Activated effector memory CD4-positive, alpha-beta T cell treated with Interleukin-2 at 50 U/mL for 16 hours (primary cell): ENCODE measurements at regions not wholly inside any gene's neighbourhood (a gene's known extent, or its start where the extent isn't known, plus 50 kb on each side); places are given as distances from the start of the nearest gene placed in this dataset.

Experiments used
- DNase-seq: peaks from one replicate; pipeline ENCODE4 v3.0.0-alpha.2; 2020

DNA sequence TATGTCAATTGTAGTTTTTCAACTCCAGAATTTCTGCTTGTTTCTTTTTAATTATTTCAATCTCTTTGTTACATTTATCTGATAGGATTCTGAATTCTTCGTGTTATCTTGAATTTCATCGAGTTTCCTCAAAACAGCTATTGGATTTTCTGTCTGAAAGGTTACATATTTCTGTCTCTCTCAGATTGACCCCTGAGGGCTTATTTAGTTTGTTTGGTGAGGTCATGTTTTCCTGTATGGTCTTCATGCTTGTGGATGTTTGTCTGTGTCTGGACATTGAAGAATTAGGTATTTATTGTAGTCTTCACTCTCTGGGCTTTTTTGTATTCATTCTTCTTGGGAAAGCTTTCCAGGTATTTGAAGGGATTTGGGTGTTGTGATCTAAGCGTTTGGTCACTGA is 85.6 kb downstream of the SNAPC1 start:
- no peak for DNase-seq

DNA sequence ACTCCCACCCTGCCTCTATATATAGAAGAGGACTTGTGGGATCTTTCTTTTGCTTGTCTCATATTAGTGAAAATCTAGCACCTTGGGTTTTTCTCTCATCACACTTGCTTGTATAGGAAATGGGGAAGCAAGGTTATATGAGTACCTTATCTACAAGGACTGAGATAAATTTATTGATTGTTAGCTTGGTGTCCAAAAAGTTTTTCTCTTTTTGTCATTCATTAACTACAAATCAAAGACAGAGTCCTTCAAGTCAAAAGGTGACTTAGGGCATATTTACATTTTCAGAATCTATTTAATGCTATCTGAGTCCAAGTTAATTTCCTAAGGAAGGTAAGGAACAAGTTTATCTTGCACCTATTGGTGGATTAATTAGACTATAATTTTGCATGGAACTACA is 92.7 kb downstream of the SNAPC1 start:
- DNase-seq, result no peak

DNA sequence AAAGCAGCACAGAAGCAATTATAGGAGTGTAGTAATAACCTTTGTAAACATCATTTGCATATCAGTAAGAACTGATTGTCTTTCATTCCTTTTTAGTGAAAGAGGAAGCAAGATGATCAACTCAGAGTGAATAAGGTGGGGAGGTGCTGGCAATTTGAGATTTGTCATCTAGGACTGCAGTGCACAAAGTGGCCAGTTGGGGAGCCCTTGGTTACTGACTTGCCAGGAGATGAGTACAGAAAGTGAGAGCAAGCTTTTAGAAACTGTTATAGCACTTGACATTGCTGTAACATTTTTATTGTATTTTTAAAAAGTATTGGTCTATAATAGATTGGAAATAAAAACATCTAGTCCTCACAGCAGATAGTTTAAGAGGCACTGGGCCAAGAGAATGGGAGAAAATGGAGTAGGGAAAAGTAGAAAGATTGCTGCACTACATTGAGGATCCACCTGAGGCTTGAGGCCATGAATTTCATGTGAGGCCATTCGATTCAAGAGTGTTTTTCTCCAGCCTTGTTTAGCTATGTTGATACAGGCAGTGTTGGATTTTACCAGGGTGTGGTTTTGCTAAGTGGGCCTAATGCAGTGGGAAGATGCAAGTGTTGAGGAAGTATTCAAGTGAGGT is 98.2 kb downstream of the SNAPC1 start:
- DNase-seq, result peak; percentile 27

- DNase-seq, result no peak
Observed at GRCh38 chr14:61861320-61861865, 99.2 kb downstream of the SNAPC1 start.

- DNase-seq, result no peak
Observed at GRCh38 chr14:61864329-61864898, 102.2 kb downstream of the SNAPC1 start.

DNA sequence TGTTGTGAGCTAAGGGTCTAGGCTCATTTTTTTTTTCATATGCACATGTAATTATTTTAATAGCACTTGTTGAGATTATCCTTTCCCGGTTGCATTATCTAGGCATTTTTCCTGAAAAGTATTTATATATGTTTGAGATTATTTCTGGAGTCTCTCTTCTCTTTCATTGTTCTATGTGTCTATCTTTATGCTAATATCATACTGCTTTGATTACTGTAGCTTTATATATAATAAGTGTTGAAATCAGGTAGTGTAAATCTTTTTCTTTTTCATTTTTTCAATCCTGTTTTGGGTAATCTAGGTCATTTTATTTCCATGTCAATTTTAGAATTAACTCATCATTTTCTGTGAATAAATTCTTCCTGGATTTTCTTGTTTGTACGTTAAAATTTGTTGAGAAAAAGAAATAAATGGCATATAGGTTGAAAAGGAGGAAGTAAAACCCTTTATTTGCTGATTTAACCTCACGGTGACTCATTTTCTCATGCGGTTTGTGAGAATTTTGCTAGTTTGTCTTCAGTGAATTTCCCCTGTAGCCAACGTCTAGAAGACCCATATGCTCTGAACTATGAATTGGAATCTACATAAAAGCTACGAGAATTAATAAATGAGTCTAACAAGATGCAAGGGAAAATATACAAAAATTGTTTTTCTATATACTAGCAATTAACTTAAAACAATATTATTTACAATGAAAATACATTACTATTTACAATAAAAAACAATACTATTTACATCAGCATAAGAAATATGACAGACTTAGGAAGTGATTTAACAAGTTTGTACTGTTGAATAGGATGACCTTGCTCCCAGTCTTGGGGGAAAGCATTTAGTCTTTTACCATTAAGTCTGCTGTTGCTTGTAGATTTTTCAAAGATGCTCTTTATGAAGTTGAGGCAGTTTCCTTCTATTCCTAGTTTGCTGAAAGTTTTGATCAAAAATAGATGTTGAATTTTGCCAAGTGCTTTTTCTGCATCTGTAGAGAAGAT is 105.0 kb downstream of the SNAPC1 start:
- no peak for DNase-seq

DNA sequence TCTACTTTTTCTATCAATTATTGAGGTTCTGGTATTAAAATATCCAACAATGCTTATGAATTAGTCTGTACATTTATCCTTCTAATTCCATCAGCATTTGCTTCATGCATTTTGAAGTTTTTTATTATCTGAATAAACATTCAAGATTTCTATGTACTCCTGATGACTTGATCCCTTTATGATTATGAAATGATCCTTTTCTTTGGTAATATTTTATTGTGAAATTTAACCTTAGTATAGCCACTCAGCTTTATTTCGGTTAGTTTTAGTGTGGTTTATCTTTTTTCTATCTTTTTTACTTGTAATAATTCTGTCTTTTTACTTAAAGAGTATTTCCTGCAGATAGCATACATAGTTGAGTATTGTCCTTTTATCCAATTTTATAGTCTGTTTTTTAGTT is 106.6 kb downstream of the SNAPC1 start:
- DNase-seq, result no peak

DNA sequence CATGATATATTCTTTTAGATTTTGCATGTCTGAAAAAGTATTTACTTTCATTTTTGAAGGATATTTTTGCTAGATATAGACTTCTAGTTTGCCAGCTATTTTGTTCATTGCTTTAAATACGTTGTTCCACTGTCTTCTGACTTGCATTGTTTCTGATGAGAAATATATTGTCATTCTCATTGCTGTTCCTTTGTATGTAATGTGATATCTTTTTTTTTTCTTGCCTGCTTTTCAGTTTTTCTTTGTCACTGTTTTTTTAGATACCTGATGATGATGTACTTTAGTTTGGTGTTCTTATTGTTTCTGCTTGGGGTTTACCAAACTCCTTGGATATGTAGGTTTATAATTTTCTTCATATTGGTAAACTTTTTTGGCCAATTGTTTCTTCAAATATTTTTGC is 107.9 kb downstream of the SNAPC1 start:
- DNase-seq, result no peak

- no peak for DNase-seq
Observed at GRCh38 chr14:61872452-61872851, 110.2 kb downstream of the SNAPC1 start.

DNA sequence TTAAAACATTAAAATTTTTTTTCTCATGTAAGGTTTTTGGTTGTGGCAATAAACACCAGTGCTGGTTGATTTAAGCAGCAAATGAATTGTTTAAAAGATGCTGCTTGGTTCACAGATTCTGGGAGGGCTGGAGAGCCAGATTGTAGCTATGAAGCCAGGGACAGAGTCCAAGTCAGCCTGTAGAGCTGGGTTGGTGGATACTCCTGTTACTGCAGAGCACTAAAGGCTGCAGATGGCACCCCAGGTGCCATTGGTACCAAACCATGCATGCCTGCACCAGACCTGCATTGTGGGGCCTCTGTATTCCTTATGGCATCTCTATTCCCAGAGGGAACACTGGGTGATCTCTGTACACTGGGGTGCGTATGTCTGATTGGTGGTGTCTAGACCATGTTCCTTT is 113.3 kb downstream of the SNAPC1 start:
- DNase-seq, result no peak

GRCh38 chr14:61876362-61877034 is 114.3 kb downstream of the SNAPC1 start:
- no peak for DNase-seq

DNA sequence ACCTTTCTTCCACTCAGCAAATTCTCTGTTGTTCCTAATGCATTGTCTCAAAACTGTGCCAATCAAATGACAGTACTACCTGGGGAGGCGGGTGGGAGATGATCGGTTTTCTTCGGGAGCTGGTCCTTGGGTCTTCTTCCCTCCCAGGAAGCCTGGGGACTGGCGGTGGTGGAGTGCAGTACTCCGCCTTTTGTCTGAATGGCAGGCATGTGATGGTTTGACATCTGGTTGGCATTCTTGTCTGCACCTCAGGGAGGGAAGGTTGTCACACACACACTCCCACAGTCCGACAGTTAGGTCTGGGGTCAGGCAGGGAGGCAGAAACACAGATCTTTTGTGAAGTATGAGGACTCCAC is 114.8 kb downstream of the SNAPC1 start:
- no peak for DNase-seq

DNA sequence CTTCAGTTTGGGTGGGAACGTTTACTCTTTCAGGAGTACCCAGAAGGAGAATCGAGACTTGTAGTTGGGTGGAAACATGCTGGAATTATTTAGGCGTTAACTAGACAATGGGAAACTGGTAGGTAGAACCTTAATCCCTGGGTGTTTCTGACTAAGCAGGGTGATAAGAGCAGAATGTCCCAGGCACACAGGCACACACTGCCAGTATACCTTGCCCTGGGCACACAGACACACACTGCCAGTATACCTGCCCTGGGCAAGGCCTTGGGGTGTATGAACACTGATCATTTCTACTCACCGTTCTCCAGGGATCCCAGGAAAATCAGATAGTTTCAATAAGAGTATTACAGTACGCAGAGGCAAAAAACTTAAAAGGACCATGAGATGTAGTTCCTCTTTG is 115.5 kb downstream of the SNAPC1 start:
- DNase-seq, result no peak

- DNase-seq, result no peak
Observed at GRCh38 chr14:61878931-61879330, 116.7 kb downstream of the SNAPC1 start.

GRCh38 chr14:61881046-61881445 is 118.8 kb downstream of the SNAPC1 start:
- DNase-seq, result no peak

- DNase-seq, result no peak
Observed at GRCh38 chr14:61884711-61885110, 122.5 kb downstream of the SNAPC1 start.

DNA sequence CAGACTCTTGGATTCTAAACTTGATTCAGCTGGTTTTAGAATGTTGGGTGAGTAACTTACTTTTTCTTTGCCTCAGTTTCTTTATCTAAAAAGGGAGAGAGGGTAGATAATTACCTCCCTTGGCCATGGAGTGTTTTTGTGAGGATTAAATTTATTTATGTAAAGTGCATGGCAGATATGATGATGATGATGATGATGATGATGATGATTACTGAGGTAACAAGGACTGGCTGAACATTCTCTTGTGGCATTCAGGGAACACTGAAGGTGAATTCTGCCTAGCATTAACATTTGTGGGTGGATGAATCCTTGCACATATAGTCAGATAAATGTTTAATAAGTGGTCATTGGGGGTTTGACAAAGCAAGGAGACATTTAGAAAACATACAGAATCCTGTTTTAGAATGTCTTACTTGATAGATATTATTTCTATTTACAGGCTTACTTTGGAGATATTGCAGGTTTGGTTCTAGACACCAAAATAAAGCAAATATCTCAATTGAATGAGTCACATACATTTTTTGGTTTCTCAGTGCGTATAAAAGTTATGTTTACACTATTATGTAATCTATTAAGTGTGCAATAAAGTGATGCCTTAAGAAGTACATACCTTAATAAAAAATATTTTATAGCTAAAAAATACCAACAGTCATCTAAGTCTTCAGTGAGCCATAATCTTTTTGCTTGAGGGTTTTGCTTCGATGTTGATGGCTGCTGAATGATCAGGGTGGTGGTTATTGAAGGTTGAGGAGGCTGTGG is 123.2 kb downstream of the SNAPC1 start:
- no peak for DNase-seq

DNA sequence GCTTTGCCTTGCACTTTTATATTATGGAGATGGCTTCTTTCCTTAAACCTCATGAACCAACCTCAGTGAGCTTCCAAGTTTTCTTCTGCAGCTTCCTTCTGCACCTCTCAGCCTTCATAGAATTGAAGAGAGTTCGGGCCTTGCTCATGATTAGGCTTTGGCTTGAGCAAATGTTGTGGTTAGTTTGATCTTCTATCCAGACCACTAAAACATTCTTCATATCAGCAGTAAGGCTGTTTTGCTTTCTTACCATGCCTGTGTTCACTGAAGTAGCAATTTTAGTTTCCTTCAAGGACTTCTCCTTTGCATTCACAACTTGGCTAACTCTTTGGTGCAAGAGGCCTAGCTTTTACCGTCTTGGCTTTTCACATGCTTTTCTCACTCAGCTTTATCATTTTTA is 125.4 kb downstream of the SNAPC1 start:
- no peak for DNase-seq

GRCh38 chr14:61889914-61890351 is 127.7 kb downstream of the SNAPC1 start:
- no peak for DNase-seq

GRCh38 chr14:61891170-61891569 is 128.9 kb downstream of the SNAPC1 start:
- no peak for DNase-seq

DNA sequence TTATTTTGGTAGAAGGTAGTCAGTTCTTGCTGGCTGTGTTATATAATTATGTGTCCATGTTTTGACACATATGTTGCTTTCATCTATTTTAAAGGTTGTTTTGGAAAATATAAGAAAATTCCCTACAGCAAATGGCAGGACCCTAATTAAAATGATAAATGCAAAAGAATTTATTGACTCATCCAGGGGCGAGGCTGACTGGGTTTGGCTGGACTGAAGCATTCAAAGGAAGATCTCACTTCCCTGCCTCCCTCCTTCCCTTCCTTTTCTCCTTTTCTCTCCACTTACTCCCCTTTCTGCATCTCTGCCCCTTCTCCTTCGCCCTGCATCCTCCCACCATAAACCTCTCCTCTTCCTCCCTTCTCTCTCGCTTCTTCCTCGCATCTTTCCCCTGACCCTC is 129.6 kb downstream of the SNAPC1 start:
- DNase-seq, result no peak

- no peak for DNase-seq
Observed at GRCh38 chr14:61893371-61893940, 131.2 kb downstream of the SNAPC1 start.
